Natural killer cell treated with Interleukin-12 subunit alpha and Interleukin-12 subunit beta and Interleukin-15 and Interleukin-18, amount 100 ng/mL, for 72 hours (primary cell): ENCODE measurements at regions not wholly inside any gene's neighbourhood (a gene's known extent, or its start where the extent isn't known, plus 50 kb on each side); places are given as distances from the start of the nearest gene placed in this dataset.

Experiments
- ATAC-seq, 2 donors: fragments of 150-1000 bp; cut with Tn5 transposase in 1 of 2; sonication (Bioruptor Pico), chemical (Tn5 transposase) in 1 of 2; 2 replicates each; pipeline ENCODE4 v1.10.0; 2021
- DNase-seq: peaks from one replicate; pipeline ENCODE4 v3.0.0; 2022; ENCODE audit warnings: low spot score
- H3K27ac Mint-ChIP-seq, 2 donors: 1 replicate in 1 of 2; 2 replicates in 1 of 2; pipeline ENCODE4 v1.8.0; 2022; ENCODE audit warnings: mixed read lengths in 2 of 2, mild to moderate bottlenecking in 1 of 2, moderate library complexity in 1 of 2
- H3K27me3 Mint-ChIP-seq, 2 donors: 1 replicate in 1 of 2; 2 replicates in 1 of 2; pipeline ENCODE4 v1.8.0; 2022; ENCODE audit warnings: mixed read lengths in 2 of 2
- H3K36me3 Mint-ChIP-seq: one replicate; pipeline ENCODE4 v1.8.0; 2022; ENCODE audit warnings: mixed read lengths
- H3K4me1 Mint-ChIP-seq, 2 donors: 1 replicate in 1 of 2; 2 replicates in 1 of 2; pipeline ENCODE4 v1.8.0; 2022; ENCODE audit warnings: low read depth in 2 of 2, mixed read lengths in 2 of 2, mild to moderate bottlenecking in 1 of 2
- H3K4me3 Mint-ChIP-seq: one replicate; pipeline ENCODE4 v1.8.0; 2022; ENCODE audit warnings: mixed read lengths
- H3K9me3 Mint-ChIP-seq: 2 replicates; pipeline ENCODE4 v1.8.0; 2022; ENCODE audit warnings: mixed read lengths

- Mint-ChIP-seq H3K27me3 (no peaks in the 10 kb centered on the region), H3K4me1 (no peaks in the 10 kb centered on the region), H3K27ac (no peak overlapping the region), H3K36me3 (no peaks in the 10 kb centered on the region), H3K4me3 (no peak overlapping the region), H3K9me3 (peaks cover 8% of the 10 kb centered on the region)
- DNase-seq (no peak), ATAC-seq (no peak)
Measured at GRCh38 chr13:76129305-76130000, 493.3 kb downstream of the LMO7 start.

- DNase-seq (no peak), ATAC-seq (no peak)
- Mint-ChIP-seq H3K27ac (no peak overlapping the region), H3K9me3 (peaks cover 12% of the 10 kb centered on the region), H3K4me3 (no peak overlapping the region), H3K4me1 (no peaks in the 10 kb centered on the region), H3K27me3 (no peaks in the 10 kb centered on the region), H3K36me3 (peaks cover 5% of the 10 kb centered on the region)
Measured at GRCh38 chr13:76127922-76128321, 491.8 kb downstream of the LMO7 start.

GRCh38 chr13:76123548-76123947 is 487.4 kb downstream of the LMO7 start:
- H3K4me3 Mint-ChIP-seq, result no peak overlapping the region
- DNase-seq (no peak), ATAC-seq (no peak)
- peaks cover 5% of the 10 kb centered on the region for H3K36me3 Mint-ChIP-seq
- H3K27me3 Mint-ChIP-seq, result no peaks in the 10 kb centered on the region
- H3K9me3 Mint-ChIP-seq, result peaks cover 10% of the 10 kb centered on the region
- no peaks in the 10 kb centered on the region for H3K4me1 Mint-ChIP-seq
- H3K27ac Mint-ChIP-seq, result no peak overlapping the region

GRCh38 chr13:76116751-76117360 is 480.7 kb downstream of the LMO7 start:
- H3K36me3 Mint-ChIP-seq, result no peaks in the 10 kb centered on the region
- no peaks in the 10 kb centered on the region for H3K4me1 Mint-ChIP-seq
- H3K4me3 Mint-ChIP-seq, result no peak overlapping the region

GRCh38 chr13:76106763-76107162 is 470.6 kb downstream of the LMO7 start:
- Mint-ChIP-seq H3K27me3 (no peaks in the 10 kb centered on the region), H3K9me3 (peaks cover 6% of the 10 kb centered on the region), H3K27ac (no peak overlapping the region), H3K36me3 (no peaks in the 10 kb centered on the region), H3K4me3 (no peak overlapping the region), H3K4me1 (no peaks in the 10 kb centered on the region)
- no peak for DNase-seq
- no peak for ATAC-seq

More at GRCh38 chr13:76116751-76117360, 480.7 kb downstream of the LMO7 start:
- peaks cover 25% of the 10 kb centered on the region for H3K9me3 Mint-ChIP-seq
- ATAC-seq (no peak), DNase-seq (no peak)
- H3K27me3 Mint-ChIP-seq, result no peaks in the 10 kb centered on the region
- H3K27ac Mint-ChIP-seq, result no peak overlapping the region

GRCh38 chr13:76094645-76095044 is 458.5 kb downstream of the LMO7 start:
- H3K4me3 Mint-ChIP-seq, result no peak overlapping the region
- H3K9me3 Mint-ChIP-seq, result peaks cover 10% of the 10 kb centered on the region
- no peaks in the 10 kb centered on the region for H3K36me3 Mint-ChIP-seq
- DNase-seq, result no peak
- no peaks in the 10 kb centered on the region for H3K27me3 Mint-ChIP-seq
- ATAC-seq, result no peak
- H3K4me1 Mint-ChIP-seq, result no peaks in the 10 kb centered on the region
- no peak overlapping the region for H3K27ac Mint-ChIP-seq

GRCh38 chr13:76091076-76091475 is 454.9 kb downstream of the LMO7 start:
- DNase-seq, result no peak
- no peak overlapping the region for H3K4me3 Mint-ChIP-seq
- ATAC-seq, result no peak
- H3K27me3 Mint-ChIP-seq, result no peaks in the 10 kb centered on the region
- H3K4me1 Mint-ChIP-seq, result no peaks in the 10 kb centered on the region
- no peak overlapping the region for H3K27ac Mint-ChIP-seq
- H3K9me3 Mint-ChIP-seq, result peaks cover 6% of the 10 kb centered on the region
- H3K36me3 Mint-ChIP-seq, result peaks cover 8% of the 10 kb centered on the region

GRCh38 chr13:76086729-76087128 is 450.6 kb downstream of the LMO7 start:
- Mint-ChIP-seq H3K27me3 (no peaks in the 10 kb centered on the region), H3K4me1 (no peaks in the 10 kb centered on the region), H3K27ac (no peak overlapping the region), H3K9me3 (no peaks in the 10 kb centered on the region), H3K4me3 (no peak overlapping the region), H3K36me3 (peaks cover 8% of the 10 kb centered on the region)
- DNase-seq (no peak), ATAC-seq (no peak)

GRCh38 chr13:76067850-76068249 is 431.7 kb downstream of the LMO7 start:
- DNase-seq, result no peak
- no peak overlapping the region for H3K27ac Mint-ChIP-seq
- H3K9me3 Mint-ChIP-seq, result peaks cover 13% of the 10 kb centered on the region
- peaks cover 8% of the 10 kb centered on the region for H3K36me3 Mint-ChIP-seq
- H3K4me3 Mint-ChIP-seq, result no peak overlapping the region
- ATAC-seq, result no peak
- H3K27me3 Mint-ChIP-seq, result no peaks in the 10 kb centered on the region
- no peaks in the 10 kb centered on the region for H3K4me1 Mint-ChIP-seq

GRCh38 chr13:76053181-76053580 is 417.1 kb downstream of the LMO7 start:
- Mint-ChIP-seq H3K9me3 (peaks cover 8% of the 10 kb centered on the region), H3K36me3 (peaks cover 4% of the 10 kb centered on the region), H3K4me1 (no peaks in the 10 kb centered on the region), H3K27ac (no peak overlapping the region), H3K27me3 (no peaks in the 10 kb centered on the region), H3K4me3 (no peak overlapping the region)
- DNase-seq, result no peak
- ATAC-seq, result no peak

GRCh38 chr13:76049376-76049746 is 413.2 kb downstream of the LMO7 start:
- Mint-ChIP-seq H3K27ac (no peak overlapping the region), H3K9me3 (peaks cover 4% of the 10 kb centered on the region), H3K36me3 (no peaks in the 10 kb centered on the region), H3K27me3 (no peaks in the 10 kb centered on the region), H3K4me3 (no peak overlapping the region), H3K4me1 (no peaks in the 10 kb centered on the region)
- DNase-seq, result no peak
- ATAC-seq, result no peak

GRCh38 chr13:76048675-76049375 is 412.7 kb downstream of the LMO7 start:
- H3K4me1 Mint-ChIP-seq, result no peaks in the 10 kb centered on the region
- H3K36me3 Mint-ChIP-seq, result no peaks in the 10 kb centered on the region
- H3K27ac Mint-ChIP-seq, result no peak overlapping the region
- DNase-seq (no peak), ATAC-seq (no peak)
- peaks cover 4% of the 10 kb centered on the region for H3K9me3 Mint-ChIP-seq
- no peak overlapping the region for H3K4me3 Mint-ChIP-seq
- no peaks in the 10 kb centered on the region for H3K27me3 Mint-ChIP-seq

- no peaks in the 10 kb centered on the region for H3K27me3 Mint-ChIP-seq
- no peak overlapping the region for H3K27ac Mint-ChIP-seq
- no peaks in the 10 kb centered on the region for H3K4me1 Mint-ChIP-seq
- no peaks in the 10 kb centered on the region for H3K36me3 Mint-ChIP-seq
- H3K9me3 Mint-ChIP-seq, result peaks cover 4% of the 10 kb centered on the region
- ATAC-seq, result no peak
- no peak for DNase-seq
- H3K4me3 Mint-ChIP-seq, result no peak overlapping the region
Measured at GRCh38 chr13:76048131-76048530, 412.0 kb downstream of the LMO7 start.

- H3K36me3 Mint-ChIP-seq, result no peaks in the 10 kb centered on the region
- DNase-seq, result no peak
- H3K4me1 Mint-ChIP-seq, result no peaks in the 10 kb centered on the region
- no peak for ATAC-seq
- H3K4me3 Mint-ChIP-seq, result no peak overlapping the region
- H3K27me3 Mint-ChIP-seq, result no peaks in the 10 kb centered on the region
- peaks cover 10% of the 10 kb centered on the region for H3K9me3 Mint-ChIP-seq
- H3K27ac Mint-ChIP-seq, result no peak overlapping the region
Measured at GRCh38 chr13:76043874-76044273, 407.7 kb downstream of the LMO7 start.
